ENCODE measurements at regions not wholly inside any gene's neighbourhood (a gene's known extent, or its start where the extent isn't known, plus 50 kb on each side); places are given as distances from the start of the nearest gene placed in this dataset.

- no peaks in the 10 kb centered on the region for H3K36me3 Mint-ChIP-seq (ENCODE audit: low read depth)
- H3K4me2 ChIP-seq: no peak overlapping the region
- H4K20me1 ChIP-seq (replicated peaks; ENCODE audit: insufficient read depth): no peaks in the 10 kb centered on the region
- no peak overlapping the region for H3K4me3 ChIP-seq
- no peak overlapping the region for H3K27ac Mint-ChIP-seq
- DNase-seq (ENCODE audit: low spot score) (no peak), ATAC-seq (no peak)
- no peaks in the 10 kb centered on the region for H3K9me2 ChIP-seq (ENCODE audit: insufficient read depth)
- H3K9me3 Mint-ChIP-seq: no peaks in the 10 kb centered on the region
- no peaks in the 10 kb centered on the region for H3K79me2 ChIP-seq (replicated peaks; ENCODE audit: insufficient read depth)
- H3F3A ChIP-seq (replicated peaks; ENCODE audit: low read depth): no peaks in the 10 kb centered on the region
- no peak overlapping the region for H3K4me3 Mint-ChIP-seq
- H3K4me1 Mint-ChIP-seq: no peaks in the 10 kb centered on the region
- no peaks in the 10 kb centered on the region for H3K27me3 Mint-ChIP-seq (ENCODE audit: insufficient read depth, low read depth, poor library complexity)
- H2AFZ ChIP-seq: no peak overlapping the region
- no peaks in the 10 kb centered on the region for H3K4me1 ChIP-seq (ENCODE audit: insufficient read depth)
- H3K36me3 ChIP-seq (ENCODE audit: insufficient read depth): no peaks in the 10 kb centered on the region
- no peaks in the 10 kb centered on the region for H3K27me3 ChIP-seq (ENCODE audit: insufficient read depth)
- TF ChIP-seq JUNB (IDR thresholded peaks at IDR 0.05; ENCODE audit: unreplicated experiment) (no peak), CREB1 (CRISPR knock-in tag; IDR thresholded peaks at IDR 0.05; ENCODE audit: low read depth) (no peak), EZH2phosphoT487 (IDR thresholded peaks at IDR 0.05; ENCODE audit: unreplicated experiment) (no peak)
- H3K27ac ChIP-seq (ENCODE audit: low read depth): no peak overlapping the region
Measured at GRCh38 chr10:58885686-58886345, 290.6 kb upstream of the PHYHIPL start.

GRCh38 chr10:58886406-58886805 lies 290.0 kb upstream of the PHYHIPL start:
- Mint-ChIP-seq H3K4me3 (no peak overlapping the region), H3K4me1 (no peaks in the 10 kb centered on the region), H3K27ac (no peak overlapping the region), H3K27me3 (ENCODE audit: insufficient read depth, low read depth, poor library complexity) (no peaks in the 10 kb centered on the region), H3K36me3 (ENCODE audit: low read depth) (no peaks in the 10 kb centered on the region), H3K9me3 (no peaks in the 10 kb centered on the region)
- H3K27ac ChIP-seq (ENCODE audit: low read depth): no peak overlapping the region
- no peaks in the 10 kb centered on the region for H3K79me2 ChIP-seq (replicated peaks; ENCODE audit: insufficient read depth)
- H3K36me3 ChIP-seq (ENCODE audit: insufficient read depth): no peaks in the 10 kb centered on the region
- no peaks in the 10 kb centered on the region for H3K9me2 ChIP-seq (ENCODE audit: insufficient read depth)
- no peak overlapping the region for H3K4me3 ChIP-seq
- no peaks in the 10 kb centered on the region for H3K27me3 ChIP-seq (ENCODE audit: insufficient read depth)
- no peak overlapping the region for H2AFZ ChIP-seq
- H3K4me1 ChIP-seq (ENCODE audit: insufficient read depth): no peaks in the 10 kb centered on the region
- DNase-seq (ENCODE audit: low spot score) (no peak), ATAC-seq (no peak)
- H3K4me2 ChIP-seq: no peak overlapping the region
- H3F3A ChIP-seq (replicated peaks; ENCODE audit: low read depth): no peaks in the 10 kb centered on the region
- no peak for TF ChIP-seq ZNF331 (CRISPR knock-in tag; IDR thresholded peaks at IDR 0.05; ENCODE audit: low read depth)
- no peaks in the 10 kb centered on the region for H4K20me1 ChIP-seq (replicated peaks; ENCODE audit: insufficient read depth)

GRCh38 chr10:58887474-58887873 lies 289.0 kb upstream of the PHYHIPL start:
- H3K4me3 ChIP-seq: no peak overlapping the region
- H3K4me2 ChIP-seq: no peak overlapping the region
- H3K27ac Mint-ChIP-seq: no peak overlapping the region
- H3K9me2 ChIP-seq (ENCODE audit: insufficient read depth): no peaks in the 10 kb centered on the region
- no peaks in the 10 kb centered on the region for H3K79me2 ChIP-seq (replicated peaks; ENCODE audit: insufficient read depth)
- H3K27me3 Mint-ChIP-seq (ENCODE audit: insufficient read depth, low read depth, poor library complexity): no peaks in the 10 kb centered on the region
- H3K36me3 ChIP-seq (ENCODE audit: insufficient read depth): no peaks in the 10 kb centered on the region
- H3K27ac ChIP-seq (ENCODE audit: low read depth): no peak overlapping the region
- no peak overlapping the region for H3K4me3 Mint-ChIP-seq
- H3K4me1 Mint-ChIP-seq: peaks cover 6% of the 10 kb centered on the region
- ATAC-seq: no peak
- no peaks in the 10 kb centered on the region for H3K36me3 Mint-ChIP-seq (ENCODE audit: low read depth)
- no peaks in the 10 kb centered on the region for H3F3A ChIP-seq (replicated peaks; ENCODE audit: low read depth)
- DNase-seq (ENCODE audit: low spot score): no peak
- no peaks in the 10 kb centered on the region for H4K20me1 ChIP-seq (replicated peaks; ENCODE audit: insufficient read depth)
- peaks cover 8% of the 10 kb centered on the region; the same call in 1 of the 2 replicates for H3K4me1 ChIP-seq (ENCODE audit: insufficient read depth)
- H2AFZ ChIP-seq: no peak overlapping the region
- H3K27me3 ChIP-seq (ENCODE audit: insufficient read depth): no peaks in the 10 kb centered on the region
- no peaks in the 10 kb centered on the region for H3K9me3 Mint-ChIP-seq
- TF ChIP-seq ZNF331 (CRISPR knock-in tag; IDR thresholded peaks at IDR 0.05; ENCODE audit: low read depth): no peak
- TF ChIP-seq CREB1 (CRISPR knock-in tag; IDR thresholded peaks at IDR 0.05; ENCODE audit: low read depth): no peak
- no peak for TF ChIP-seq POLR2AphosphoS5 (IDR thresholded peaks at IDR 0.05; ENCODE audit: low read depth)
- no peak for TF ChIP-seq ZNF462 (CRISPR knock-in tag; IDR thresholded peaks at IDR 0.05)
- TF ChIP-seq EZH2 (IDR thresholded peaks at IDR 0.05; ENCODE audit: low read depth, unreplicated experiment): no peak
- no peak for TF ChIP-seq STAT1 (IDR thresholded peaks at IDR 0.05; ENCODE audit: unreplicated experiment)
- no peak for TF ChIP-seq ETS1 (IDR thresholded peaks at IDR 0.05)
- TF ChIP-seq ZNF114 (CRISPR knock-in tag; IDR thresholded peaks at IDR 0.05): no peak

Measured in GM23338 (cell line).